Activated T-cell treated with anti-CD3 and anti-CD28 coated beads, Interleukin-2, amount 50 U/mL, for 72 hours (primary cell): ENCODE measurements at regions not wholly inside any gene's neighbourhood (a gene's known extent, or its start where the extent isn't known, plus 50 kb on each side); places are given as distances from the start of the nearest gene placed in this dataset.
"Not testable (repeated sequence)": the region's sequence is repeated elsewhere in the genome, so short reads cannot be mapped to it uniquely, and the experiment has no call there.

Source experiments
- ATAC-seq, 2 donors: fragments of 150-1000 bp; cut with Tn5 transposase; replicated peaks in 1 of 2; 2 replicates each; pipeline ENCODE4 v1.10.0; 2021; ENCODE audit warnings: moderate library complexity in 2 of 2, mild to moderate bottlenecking in 1 of 2
- DNase-seq, 2 donors: peaks; one replicate each; pipeline ENCODE4 v3.0.0; 2021 to 2022; ENCODE audit warnings: mixed read lengths in 1 of 2
- H3K27ac Mint-ChIP-seq: one replicate; pipeline ENCODE4 v1.8.0; 2022; ENCODE audit warnings: mild to moderate bottlenecking, moderate library complexity, mixed read lengths
- H3K27me3 Mint-ChIP-seq: one replicate; pipeline ENCODE4 v1.8.0; 2022; ENCODE audit warnings: low read depth, mixed read lengths
- H3K36me3 Mint-ChIP-seq, 2 donors: one replicate each; pipeline ENCODE4 v1.8.0; 2022; ENCODE audit warnings: mixed read lengths in 2 of 2, mild to moderate bottlenecking in 1 of 2; ENCODE audit not compliant: insufficient read depth in 2 of 2
- H3K4me1 Mint-ChIP-seq: one replicate; pipeline ENCODE4 v1.8.0; 2022; ENCODE audit warnings: low read depth, mixed read lengths
- H3K4me3 Mint-ChIP-seq, 2 donors: one replicate each; pipeline ENCODE4 v1.8.0; 2022; ENCODE audit warnings: mild to moderate bottlenecking in 2 of 2, mixed read lengths in 2 of 2, moderate library complexity in 2 of 2
- H3K9me3 Mint-ChIP-seq, 2 donors: one replicate each; pipeline ENCODE4 v1.8.0; 2022; ENCODE audit warnings: mixed read lengths in 2 of 2

GRCh38 chr3:163175970-163176369 is 1679.4 kb downstream of the OTOL1 start:
- peaks cover 2 to 7% of the 10 kb centered on the region in 2 donors for H3K36me3 Mint-ChIP-seq
- ATAC-seq (no peak), DNase-seq (no peak)
- H3K4me1 Mint-ChIP-seq = no peaks in the 10 kb centered on the region
- no peak overlapping the region for H3K27ac Mint-ChIP-seq
- H3K4me3 Mint-ChIP-seq = no peak overlapping the region
- H3K27me3 Mint-ChIP-seq = no peaks in the 10 kb centered on the region
- H3K9me3 Mint-ChIP-seq = peaks cover 9 to 17% of the 10 kb centered on the region in 2 donors

- not testable (repeated sequence) for H3K27ac Mint-ChIP-seq, H3K27me3 Mint-ChIP-seq, H3K36me3 Mint-ChIP-seq, DNase-seq, ATAC-seq, H3K4me3 Mint-ChIP-seq, H3K4me1 Mint-ChIP-seq
- H3K9me3 Mint-ChIP-seq = peaks cover 11 to 20% of the 10 kb centered on the region in 2 donors
Observed at GRCh38 chr3:163172513-163172912, 1675.9 kb downstream of the OTOL1 start.

GRCh38 chr3:163166197-163166596 is 1669.6 kb downstream of the OTOL1 start:
- DNase-seq = no peak
- ATAC-seq = no peak
- H3K4me3 Mint-ChIP-seq = no peak overlapping the region
- no peaks in the 10 kb centered on the region for H3K27me3 Mint-ChIP-seq
- H3K27ac Mint-ChIP-seq = no peak overlapping the region
- H3K9me3 Mint-ChIP-seq = peaks cover 13 to 23% of the 10 kb centered on the region in 2 donors
- H3K4me1 Mint-ChIP-seq = no peaks in the 10 kb centered on the region
- H3K36me3 Mint-ChIP-seq = no peaks in the 10 kb centered on the region

- H3K36me3 Mint-ChIP-seq = no peaks in the 10 kb centered on the region
- ATAC-seq = no peak
Observed at GRCh38 chr3:163159306-163159705, 1662.7 kb downstream of the OTOL1 start.

GRCh38 chr3:163139600-163139999 is 1643.0 kb downstream of the OTOL1 start:
- no peaks in the 10 kb centered on the region for H3K36me3 Mint-ChIP-seq
- H3K27me3 Mint-ChIP-seq = no peaks in the 10 kb centered on the region
- no peaks in the 10 kb centered on the region for H3K4me1 Mint-ChIP-seq
- no peak overlapping the region for H3K27ac Mint-ChIP-seq
- no peak for DNase-seq
- H3K9me3 Mint-ChIP-seq = peaks cover 7 to 11% of the 10 kb centered on the region in 2 donors
- no peak overlapping the region for H3K4me3 Mint-ChIP-seq
- ATAC-seq = no peak

More at GRCh38 chr3:163159306-163159705, 1662.7 kb downstream of the OTOL1 start:
- Mint-ChIP-seq H3K4me1 (no peaks in the 10 kb centered on the region), H3K4me3 (no peak overlapping the region), H3K27me3 (no peaks in the 10 kb centered on the region), H3K9me3 (peaks cover 0 to 4% of the 10 kb centered on the region in 2 donors), H3K27ac (no peak overlapping the region)
- DNase-seq = no peak

- ATAC-seq = no peak
Observed at GRCh38 chr3:163138258-163138657, 1641.7 kb downstream of the OTOL1 start.

GRCh38 chr3:163132111-163132510 is 1635.5 kb downstream of the OTOL1 start:
- peaks cover 5 to 13% of the 10 kb centered on the region in 2 donors for H3K9me3 Mint-ChIP-seq
- no peaks in the 10 kb centered on the region for H3K27me3 Mint-ChIP-seq
- H3K36me3 Mint-ChIP-seq = peaks cover 2 to 5% of the 10 kb centered on the region in 2 donors
- H3K4me1 Mint-ChIP-seq = no peaks in the 10 kb centered on the region
- no peak overlapping the region for H3K4me3 Mint-ChIP-seq
- ATAC-seq (no peak), DNase-seq (no peak)
- no peak overlapping the region for H3K27ac Mint-ChIP-seq

More at GRCh38 chr3:163138258-163138657, 1641.7 kb downstream of the OTOL1 start:
- no peak for DNase-seq
- no peak overlapping the region for H3K27ac Mint-ChIP-seq
- H3K4me1 Mint-ChIP-seq = no peaks in the 10 kb centered on the region
- H3K9me3 Mint-ChIP-seq = peaks cover 7 to 11% of the 10 kb centered on the region in 2 donors
- H3K36me3 Mint-ChIP-seq = no peaks in the 10 kb centered on the region
- H3K4me3 Mint-ChIP-seq = no peak overlapping the region
- no peaks in the 10 kb centered on the region for H3K27me3 Mint-ChIP-seq

GRCh38 chr3:163129287-163129686 is 1632.7 kb downstream of the OTOL1 start:
- Mint-ChIP-seq H3K36me3 (peaks cover 5 to 7% of the 10 kb centered on the region in 2 donors), H3K4me3 (no peak overlapping the region), H3K9me3 (peaks cover 6 to 21% of the 10 kb centered on the region in 2 donors), H3K4me1 (no peaks in the 10 kb centered on the region), H3K27me3 (no peaks in the 10 kb centered on the region), H3K27ac (no peak overlapping the region)
- ATAC-seq (no peak), DNase-seq (no peak)

- peaks cover 5 to 15% of the 10 kb centered on the region in 2 donors for H3K9me3 Mint-ChIP-seq
- H3K27ac Mint-ChIP-seq = no peak overlapping the region
- ATAC-seq = no peak
Observed at GRCh38 chr3:163126115-163126514, 1629.5 kb downstream of the OTOL1 start.

More at GRCh38 chr3:163126115-163126514, 1629.5 kb downstream of the OTOL1 start:
- peaks cover 5 to 7% of the 10 kb centered on the region in 2 donors for H3K36me3 Mint-ChIP-seq
- no peaks in the 10 kb centered on the region for H3K4me1 Mint-ChIP-seq
- H3K27me3 Mint-ChIP-seq = no peaks in the 10 kb centered on the region
- DNase-seq = no peak
- no peak overlapping the region for H3K4me3 Mint-ChIP-seq
